Uterus (tissue), 3 donors: ENCODE measurements at regions not wholly inside any gene's neighbourhood (a gene's known extent, or its start where the extent isn't known, plus 50 kb on each side); places are given as distances from the start of the nearest gene placed in this dataset.

Experiments
- DNase-seq, 2 donors: peaks; one replicate each; pipeline ENCODE4 v3.0.0-alpha.2; 2019 to 2020
- H3K27ac ChIP-seq, 2 donors: fragments of 200-600 bp; sonication (generic); 1 replicate in 1 of 2; 2 replicates in 1 of 2; pipeline ENCODE4 v1.5.1; 2016 to 2018
- H3K27me3 ChIP-seq, 2 donors: fragments of 200-600 bp; sonication (generic); one replicate each; pipeline ENCODE4 v1.5.1; 2018 to 2019; ENCODE audit warnings: control low read depth in 1 of 2
- H3K36me3 ChIP-seq, 2 donors: fragments of 200-600 bp; sonication (generic); one replicate each; pipeline ENCODE4 v1.5.1; 2019; ENCODE audit warnings: control low read depth in 1 of 2
- H3K4me1 ChIP-seq, 2 donors: fragments of 200-600 bp; sonication (generic); one replicate each; pipeline ENCODE4 v1.5.1; 2018 to 2019; ENCODE audit warnings: control low read depth in 1 of 2
- H3K4me3 ChIP-seq, 2 donors: fragments of 200-600 bp; sonication (generic); 1 replicate in 1 of 2; 2 replicates in 1 of 2; pipeline ENCODE4 v1.5.1; 2018 to 2019; ENCODE audit warnings: mild to moderate bottlenecking in 1 of 2
- H3K9me3 ChIP-seq, 2 donors: fragments of 200-600 bp; sonication (generic); one replicate each; pipeline ENCODE4 v1.5.1; 2019; ENCODE audit warnings: control low read depth in 1 of 2
- CTCF ChIP-seq, 4 experiments: fragments of 200-600 bp in 2 of 4; fragments of 450-650 bp in 2 of 4; sonication (generic) in 2 of 4; IDR thresholded peaks; one replicate each; pipeline ENCODE4 v1.5.1; 2016 to 2019; ENCODE audit warnings: antibody characterized with exemption in 4 of 4, mild to moderate bottlenecking in 2 of 4, moderate library complexity in 1 of 4
- POLR2A ChIP-seq, 2 donors: fragments of 450-650 bp; IDR thresholded peaks; one replicate each; pipeline ENCODE4 v1.6.1; 2016; ENCODE audit warnings: antibody characterized with exemption in 2 of 2, mild to moderate bottlenecking in 1 of 2, moderate library complexity in 1 of 2
- intact Hi-C: fragments of 100-400 bp; cut with DNase I; formaldehyde crosslinking; loops from one replicate; pipeline ENCODE4 v1.15.1; 2023; ENCODE audit warnings: low total_unique reads
- donor health status: DM: yes; HTN: yes; CAD: no.

DNA sequence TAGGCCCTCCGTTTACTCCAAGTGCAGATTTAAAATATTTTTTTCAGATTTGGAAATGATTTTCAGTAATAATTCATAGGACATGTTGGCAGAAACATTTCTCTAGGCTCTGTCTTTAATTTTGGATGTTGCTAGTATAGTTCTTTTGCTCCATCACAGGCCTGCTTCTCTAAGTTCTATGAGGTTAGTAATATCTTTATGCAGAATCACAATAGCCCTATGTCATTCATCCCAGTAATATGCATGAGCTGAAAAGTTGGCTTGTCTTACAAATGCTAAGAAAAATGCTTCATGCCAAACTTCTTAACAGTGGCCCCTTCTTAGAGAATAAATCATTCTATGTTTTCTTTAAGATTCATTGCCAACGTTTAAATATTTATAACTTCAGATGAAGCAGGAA lies 148.3 kb upstream of the TLL1 start:
- DNase-seq: no peak
- Histone ChIP-seq H3K9me3 (no peaks in the 10 kb centered on the region), H3K27ac (no peak overlapping the region), H3K36me3 (no peaks in the 10 kb centered on the region), H3K27me3 (no peaks in the 10 kb centered on the region), H3K4me3 (no peak overlapping the region), H3K4me1 (no peaks in the 10 kb centered on the region)
- intact Hi-C loops: no loop called here
- TF ChIP-seq POLR2A (IDR thresholded peaks at IDR 0.05) (no peak), CTCF (IDR thresholded peaks at IDR 0.05) (no peak)

- Histone ChIP-seq H3K27me3 (no peaks in the 10 kb centered on the region), H3K36me3 (no peaks in the 10 kb centered on the region), H3K9me3 (no peaks in the 10 kb centered on the region), H3K27ac (no peak overlapping the region), H3K4me1 (no peaks in the 10 kb centered on the region), H3K4me3 (no peak overlapping the region)
- intact Hi-C loops: no loop called here
- TF ChIP-seq CTCF (IDR thresholded peaks at IDR 0.05) (no peak), POLR2A (IDR thresholded peaks at IDR 0.05) (no peak)
- DNase-seq: no peak
Measured at GRCh38 chr4:165725352-165725751, 147.7 kb upstream of the TLL1 start.

DNA sequence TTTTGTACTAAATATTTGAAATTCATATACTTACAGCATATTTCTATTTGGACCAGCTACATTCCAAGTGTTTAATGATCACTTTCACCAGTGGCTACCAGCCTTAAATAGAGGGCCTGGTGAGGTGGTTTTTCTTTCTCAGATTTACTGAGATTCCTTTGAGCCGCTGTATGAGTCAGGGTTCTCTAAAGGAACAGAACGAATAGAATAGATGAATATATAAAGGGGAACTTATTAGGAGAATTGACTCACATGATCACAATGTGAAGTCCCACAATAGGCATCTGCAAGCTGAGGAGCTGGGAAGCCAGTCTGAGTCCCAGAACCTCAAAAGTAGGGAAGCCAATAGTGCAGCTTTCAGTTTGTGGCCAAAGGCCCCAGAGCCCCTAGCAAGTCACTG lies 146.2 kb upstream of the TLL1 start:
- no peak for DNase-seq
- Histone ChIP-seq H3K27me3 (no peaks in the 10 kb centered on the region), H3K36me3 (no peaks in the 10 kb centered on the region), H3K4me3 (no peak overlapping the region), H3K9me3 (no peaks in the 10 kb centered on the region), H3K4me1 (no peaks in the 10 kb centered on the region), H3K27ac (no peak overlapping the region)
- TF ChIP-seq POLR2A (IDR thresholded peaks at IDR 0.05) (no peak), CTCF (IDR thresholded peaks at IDR 0.05) (no peak)
- intact Hi-C loops: no loop called here

DNA sequence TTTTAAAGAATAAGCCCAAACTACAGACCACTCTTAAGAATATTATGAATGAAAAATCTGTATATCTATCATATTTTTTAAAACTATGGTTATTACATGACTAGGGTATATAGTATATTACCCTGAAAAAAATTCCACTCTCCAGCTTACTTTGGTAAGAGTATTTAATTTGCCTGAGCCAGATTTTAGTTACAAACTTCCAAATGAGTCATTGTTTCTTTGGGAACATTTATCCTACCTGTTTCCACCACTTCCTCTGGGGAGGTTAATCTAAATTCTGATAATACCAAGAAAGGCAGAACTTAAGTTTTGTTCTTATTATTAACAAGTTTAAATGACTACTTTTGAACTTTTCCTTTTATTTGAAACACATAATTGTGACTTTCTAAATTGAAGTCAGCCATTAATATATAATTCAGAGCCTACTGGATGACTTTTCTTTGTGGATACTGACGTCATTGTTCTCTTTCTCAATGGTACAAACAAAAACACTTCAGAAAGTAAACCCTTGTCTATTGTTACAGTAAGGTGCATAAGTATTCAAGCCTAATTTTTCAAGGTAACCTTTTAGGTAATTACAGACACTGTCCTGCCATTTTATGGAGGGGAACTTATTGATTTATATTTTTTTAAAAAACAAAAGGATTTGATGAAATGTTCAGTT lies 135.6 kb upstream of the TLL1 start:
- no peak overlapping the region for H3K4me3 ChIP-seq
- H3K27ac ChIP-seq: no peak overlapping the region
- no peaks in the 10 kb centered on the region for H3K27me3 ChIP-seq
- TF ChIP-seq CTCF (IDR thresholded peaks at IDR 0.05) (no peak), POLR2A (IDR thresholded peaks at IDR 0.05) (no peak)
- DNase-seq: no peak
- intact Hi-C loops: no loop called here
- H3K36me3 ChIP-seq: no peaks in the 10 kb centered on the region
- H3K4me1 ChIP-seq: no peaks in the 10 kb centered on the region
- no peaks in the 10 kb centered on the region for H3K9me3 ChIP-seq

DNA sequence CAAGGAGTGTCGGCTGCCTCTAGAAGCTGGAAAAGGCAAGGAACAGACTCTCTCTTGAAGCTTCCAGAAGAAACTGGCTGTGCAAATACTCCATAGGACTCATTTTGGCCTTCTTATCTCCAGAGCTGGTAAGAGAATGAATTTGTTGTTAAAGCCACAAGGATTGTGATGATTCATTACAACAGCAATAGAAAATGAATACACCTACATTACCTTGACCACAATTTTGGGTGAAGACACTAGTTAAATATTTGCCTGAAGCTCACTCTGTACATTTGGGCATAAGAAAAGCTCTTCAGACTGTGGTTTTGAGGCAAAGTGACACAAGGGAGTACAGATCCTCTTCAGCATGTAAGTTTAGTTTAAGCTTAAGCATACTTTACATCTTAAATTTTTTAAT lies 134.5 kb upstream of the TLL1 start:
- H3K4me3 ChIP-seq: no peak overlapping the region
- H3K4me1 ChIP-seq: no peaks in the 10 kb centered on the region
- intact Hi-C loops: no loop called here
- DNase-seq: no peak
- H3K27me3 ChIP-seq: no peaks in the 10 kb centered on the region
- no peak overlapping the region for H3K27ac ChIP-seq
- TF ChIP-seq POLR2A (IDR thresholded peaks at IDR 0.05) (no peak), CTCF (IDR thresholded peaks at IDR 0.05) (no peak)
- no peaks in the 10 kb centered on the region for H3K9me3 ChIP-seq
- no peaks in the 10 kb centered on the region for H3K36me3 ChIP-seq
